ENCODE measurements at regions not wholly inside any gene's neighbourhood (a gene's known extent, or its start where the extent isn't known, plus 50 kb on each side); places are given as distances from the start of the nearest gene placed in this dataset.

- TF ChIP-seq ZBTB7A (IDR thresholded peaks at IDR 0.05; ENCODE audit: low read depth): peak; percentile 40; the same call in 1 of the 2 replicates
- TF ChIP-seq TCF12 (IDR thresholded peaks at IDR 0.05; ENCODE audit: low read depth): no peak
Measured at GRCh38 chr4:15149234-15149838, 147.1 kb downstream of the CPEB2 start.

DNA sequence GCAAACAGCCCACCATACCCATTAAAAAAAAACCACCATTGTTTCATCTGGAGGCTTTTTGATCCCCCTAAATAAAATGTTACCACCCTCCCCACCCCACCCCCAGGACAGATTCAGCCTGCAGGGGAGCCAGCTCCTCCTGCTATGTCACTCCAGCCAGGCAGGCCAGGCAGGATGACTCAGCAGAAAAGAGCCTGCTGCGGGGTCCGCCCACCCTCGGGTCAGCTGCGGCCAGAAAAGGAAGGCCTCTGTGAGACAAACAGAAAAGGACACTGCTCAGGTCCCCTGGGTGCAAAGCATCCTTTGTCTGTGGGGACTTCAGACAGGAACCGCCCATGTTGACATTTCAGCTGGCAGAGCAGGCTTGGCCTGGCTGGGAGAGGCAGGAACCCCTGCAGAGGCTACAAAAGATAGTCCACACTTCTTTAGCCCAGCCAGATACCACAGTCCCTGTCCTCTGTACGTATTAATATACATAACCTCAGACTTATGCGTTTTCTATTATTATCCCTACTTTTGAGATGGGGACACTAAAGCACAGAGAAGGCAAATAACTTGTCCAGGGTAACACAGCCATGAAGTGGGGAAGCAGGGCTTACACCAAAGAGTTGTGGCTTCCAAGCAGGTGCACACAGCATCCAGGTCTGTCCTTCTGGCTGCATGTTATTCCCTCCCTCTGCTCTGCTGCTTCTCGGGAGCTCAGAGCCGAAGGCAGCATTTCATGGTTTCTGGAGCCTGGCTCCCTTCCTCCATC is 147.7 kb downstream of the CPEB2 start:
- no peak for TF ChIP-seq REST (IDR thresholded peaks at IDR 0.05; ENCODE audit: low read depth)
- TF ChIP-seq EP300 (IDR thresholded peaks at IDR 0.05; ENCODE audit: borderline replicate concordance): peak; percentile 55; the same call in 1 of the 2 replicates
- TF ChIP-seq EGR1 (IDR thresholded peaks at IDR 0.05): peak; percentile 47; the same call in 1 of the 2 replicates
- TF ChIP-seq TEAD4 (IDR thresholded peaks at IDR 0.05): 0 out of 2 replicates have a peak, but pooled peaks have one; percentile 37
- peak; percentile 43; the same call in 1 of the 2 replicates for TF ChIP-seq TCF12 (IDR thresholded peaks at IDR 0.05; ENCODE audit: low read depth)
- TF ChIP-seq NFIC (IDR thresholded peaks at IDR 0.05): peak; percentile 59; the same call in 1 of the 2 replicates

- TF ChIP-seq USF1 (IDR thresholded peaks at IDR 0.05): no peak
- TF ChIP-seq TEAD4 (IDR thresholded peaks at IDR 0.05): no peak
- TF ChIP-seq RAD21 (IDR thresholded peaks at IDR 0.05; ENCODE audit: low read depth): no peak
- TF ChIP-seq CEBPB (IDR thresholded peaks at IDR 0.05): no peak
- TF ChIP-seq CREB1 (IDR thresholded peaks at IDR 0.05; ENCODE audit: low read depth): no peak
- TF ChIP-seq NFIC (IDR thresholded peaks at IDR 0.05): no peak
- no peak for TF ChIP-seq MAX (IDR thresholded peaks at IDR 0.05)
- no peak for TF ChIP-seq EGR1 (IDR thresholded peaks at IDR 0.05)
- TF ChIP-seq FOXM1 (IDR thresholded peaks at IDR 0.05; ENCODE audit: borderline replicate concordance, low read depth): no peak
- no peak for TF ChIP-seq REST (IDR thresholded peaks at IDR 0.05; ENCODE audit: low read depth)
- TF ChIP-seq ZBTB7A (IDR thresholded peaks at IDR 0.05; ENCODE audit: low read depth): no peak
- TF ChIP-seq EP300 (IDR thresholded peaks at IDR 0.05; ENCODE audit: borderline replicate concordance): no peak
- no peak for TF ChIP-seq TAF1 (IDR thresholded peaks at IDR 0.05; ENCODE audit: low read depth)
- no peak for TF ChIP-seq YY1 (IDR thresholded peaks at IDR 0.05; ENCODE audit: low read depth)
- TF ChIP-seq TCF12 (IDR thresholded peaks at IDR 0.05; ENCODE audit: low read depth): no peak
Measured at GRCh38 chr4:15150631-15151030, 148.3 kb downstream of the CPEB2 start.

DNA sequence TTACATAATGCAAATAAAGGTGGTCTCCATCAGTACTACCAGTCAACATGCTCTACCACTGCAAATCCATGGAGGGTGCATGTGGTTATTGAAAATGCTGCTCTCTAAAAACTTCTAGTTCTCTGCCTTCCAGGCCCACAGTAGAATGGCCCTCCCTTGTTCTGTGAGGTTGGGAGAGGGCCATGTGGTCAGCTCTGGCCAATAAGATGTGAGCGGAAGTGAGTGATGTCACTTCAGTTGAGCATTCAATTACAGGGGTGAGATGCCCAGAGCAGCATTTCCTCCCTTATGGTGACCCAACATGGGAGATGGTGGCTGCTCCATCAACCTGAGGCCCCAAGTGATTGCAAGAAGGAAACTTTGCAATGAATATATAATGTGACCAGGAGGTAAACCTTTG is 148.8 kb downstream of the CPEB2 start:
- TF ChIP-seq USF1 (IDR thresholded peaks at IDR 0.05): peak; percentile 72
- no peak for TF ChIP-seq ZBTB7A (IDR thresholded peaks at IDR 0.05; ENCODE audit: low read depth)
- no peak for TF ChIP-seq CEBPB (IDR thresholded peaks at IDR 0.05)

GRCh38 chr4:15153662-15154061 is 151.4 kb downstream of the CPEB2 start:
- no peak for TF ChIP-seq TEAD4 (IDR thresholded peaks at IDR 0.05)
- no peak for TF ChIP-seq REST (IDR thresholded peaks at IDR 0.05; ENCODE audit: low read depth)
- no peak for TF ChIP-seq YY1 (IDR thresholded peaks at IDR 0.05; ENCODE audit: low read depth)
- TF ChIP-seq NFIC (IDR thresholded peaks at IDR 0.05): no peak
- TF ChIP-seq EGR1 (IDR thresholded peaks at IDR 0.05): no peak
- TF ChIP-seq CREB1 (IDR thresholded peaks at IDR 0.05; ENCODE audit: low read depth): no peak
- no peak for TF ChIP-seq TAF1 (IDR thresholded peaks at IDR 0.05; ENCODE audit: low read depth)
- no peak for TF ChIP-seq MAX (IDR thresholded peaks at IDR 0.05)
- TF ChIP-seq CEBPB (IDR thresholded peaks at IDR 0.05): no peak

Data from Ishikawa (cell line).